ENCODE measurements at regions not wholly inside any gene's neighbourhood (a gene's known extent, or its start where the extent isn't known, plus 50 kb on each side); places are given as distances from the start of the nearest gene placed in this dataset.

DNA sequence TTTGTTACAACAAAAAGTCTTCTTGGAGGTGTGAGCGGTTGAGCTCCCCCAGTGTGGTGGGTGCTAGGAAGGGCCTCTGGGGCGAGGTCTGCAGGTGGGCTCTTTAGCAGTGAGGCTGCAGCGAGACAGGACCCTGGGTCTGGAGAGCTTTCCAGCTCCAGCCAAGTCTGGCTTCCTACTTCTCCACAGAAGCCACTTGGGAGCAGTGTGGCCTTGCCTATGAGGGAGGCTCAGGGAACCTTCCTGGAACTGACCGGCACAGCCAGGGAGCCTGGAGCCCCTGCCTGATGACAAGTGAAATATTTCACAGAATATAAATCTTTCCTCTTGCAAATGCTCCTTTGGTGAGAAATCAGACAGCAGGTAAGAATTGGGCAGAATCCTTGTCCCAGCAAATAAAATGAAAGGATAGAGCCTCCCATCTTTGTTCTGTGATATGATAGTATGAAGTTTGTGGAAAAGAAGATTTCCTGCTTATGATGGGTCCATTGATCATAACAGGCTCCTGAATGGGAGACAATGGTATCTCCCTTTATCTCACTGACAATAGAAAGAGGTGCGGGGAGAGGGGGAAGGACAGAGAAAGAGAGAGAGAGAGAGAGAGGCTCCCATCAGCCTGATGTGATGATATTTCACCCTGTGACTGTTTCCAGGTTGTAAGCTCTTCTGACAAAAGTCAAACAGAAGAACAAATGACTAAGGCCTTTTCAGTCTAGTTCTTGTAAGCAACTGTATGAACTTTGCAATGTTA lies 289.8 kb upstream of the SPRED2 start:
- no peak for DNase-seq

DNA sequence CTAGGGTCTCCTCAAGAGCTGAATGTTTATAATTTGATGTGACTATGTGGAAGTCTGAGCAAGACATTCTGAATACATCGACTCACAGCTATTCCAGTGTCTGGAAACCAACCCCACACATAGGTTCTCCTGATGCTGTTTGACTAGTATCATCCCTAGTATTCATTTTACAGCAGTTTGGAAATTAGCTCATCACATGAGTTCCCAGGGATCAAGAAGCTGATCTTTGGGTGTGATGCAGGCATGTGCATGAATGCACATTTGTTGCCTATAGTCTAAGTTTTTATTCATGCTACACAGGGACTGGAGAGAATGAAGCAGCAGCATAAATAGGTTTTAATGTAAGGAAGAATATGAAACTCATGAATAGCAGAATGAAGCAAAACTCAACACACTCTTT lies 284.3 kb upstream of the SPRED2 start:
- DNase-seq, result no peak

DNA sequence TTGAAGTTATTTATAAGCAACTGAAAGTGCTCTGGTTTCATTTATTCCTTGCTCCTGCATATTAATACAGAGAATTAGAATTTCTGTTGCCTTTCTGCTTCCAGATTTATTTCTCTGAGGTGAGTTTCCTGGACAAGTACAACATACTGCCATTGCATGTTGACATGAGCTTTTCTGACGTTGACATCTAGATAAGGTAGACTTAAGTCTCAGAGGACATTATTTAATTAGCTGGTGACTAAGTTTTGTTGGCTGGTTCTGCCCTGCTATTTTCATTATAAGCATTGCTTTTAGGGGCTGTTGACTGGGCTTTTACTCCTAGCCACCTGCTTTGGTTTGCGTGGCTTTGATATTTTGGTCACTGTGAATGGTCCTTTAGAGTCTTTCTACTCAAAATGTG lies 282.9 kb upstream of the SPRED2 start:
- no peak for DNase-seq

GRCh38 chr2:65714866-65715265 lies 282.5 kb upstream of the SPRED2 start:
- no peak for DNase-seq

DNA sequence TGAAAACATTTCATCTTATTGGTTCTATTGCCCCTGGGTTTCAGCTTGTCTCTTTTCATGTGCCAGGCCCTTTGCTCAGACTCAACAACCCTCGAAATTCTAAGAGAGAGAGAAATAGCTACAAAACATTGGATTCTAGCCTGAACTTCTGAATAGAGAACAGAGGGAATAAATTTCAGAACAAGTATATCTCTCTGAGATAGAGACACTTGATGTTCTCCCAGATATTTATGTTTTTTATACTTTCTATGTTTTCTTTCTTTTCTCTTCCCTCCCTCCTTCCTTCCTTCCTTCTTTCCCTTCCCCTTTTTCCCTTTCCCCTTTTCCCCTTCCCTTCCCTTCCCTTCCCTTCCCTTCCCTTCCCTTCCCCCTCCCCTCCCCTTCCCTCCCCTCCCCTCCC lies 279.5 kb upstream of the SPRED2 start:
- no peak for DNase-seq

DNA sequence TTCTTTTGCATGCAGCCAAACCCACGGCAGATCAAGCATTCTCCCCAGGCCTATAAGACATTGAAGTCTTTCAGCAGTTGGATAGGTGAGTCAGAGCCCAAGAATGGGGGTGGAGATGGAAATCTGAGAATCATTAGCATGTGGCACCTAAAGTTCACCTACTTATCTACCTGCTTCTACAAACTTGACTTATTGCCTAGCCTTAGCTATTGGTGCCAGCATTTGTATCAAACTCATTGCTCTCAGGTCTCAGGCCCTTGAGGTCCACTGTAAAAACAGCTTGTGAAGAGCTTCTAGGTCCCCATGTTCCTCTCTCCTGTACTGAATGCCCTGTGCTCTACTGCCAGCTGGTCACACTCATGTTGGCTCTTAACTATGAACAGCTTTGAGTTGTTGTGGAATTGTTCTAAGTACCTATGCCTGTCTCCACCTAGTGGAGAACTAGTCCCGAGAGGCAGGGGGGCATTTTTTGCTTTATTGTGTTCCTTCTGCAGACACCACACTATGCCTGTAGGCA lies 278.4 kb upstream of the SPRED2 start:
- no peak for DNase-seq

DNA sequence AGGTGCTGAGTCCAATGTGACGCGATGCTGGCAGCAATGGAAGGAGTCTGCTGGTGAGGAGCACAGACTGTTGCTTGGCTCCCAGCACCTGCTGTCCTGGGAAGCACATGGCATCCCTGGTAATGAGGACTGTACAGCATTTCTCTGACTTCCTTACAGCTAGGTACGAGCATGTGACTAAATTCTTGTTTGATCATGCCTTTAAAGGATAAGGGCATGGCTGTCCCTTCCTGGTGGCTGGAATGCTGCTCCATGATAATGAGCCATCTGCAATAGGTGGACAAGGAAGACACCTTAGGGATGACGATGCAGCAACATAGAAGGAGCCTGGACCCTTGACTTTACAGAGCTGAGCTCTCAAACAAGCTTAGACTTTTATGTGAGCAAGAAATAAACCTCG lies 278.0 kb upstream of the SPRED2 start:
- no peak for DNase-seq

GRCh38 chr2:65708086-65708485 lies 275.7 kb upstream of the SPRED2 start:
- no peak for DNase-seq

DNA sequence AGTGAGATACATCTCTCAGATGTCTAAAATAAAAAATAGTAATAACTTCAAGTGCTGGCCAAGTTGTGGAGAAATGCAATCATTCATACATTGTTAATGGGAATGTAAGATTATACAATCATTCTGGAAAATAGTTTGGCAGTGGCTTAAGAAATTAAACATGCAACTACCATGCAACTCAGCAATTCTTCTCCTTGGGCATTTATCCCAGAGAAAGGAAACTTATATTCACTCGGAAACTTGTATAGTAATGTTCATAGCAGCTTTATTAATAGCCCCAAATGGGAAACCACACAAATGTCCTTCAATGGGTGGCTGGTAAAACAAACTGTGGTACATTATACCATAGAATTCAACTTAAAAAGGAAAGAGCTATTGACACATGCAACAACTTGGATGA lies 274.0 kb upstream of the SPRED2 start:
- DNase-seq, result no peak

DNA sequence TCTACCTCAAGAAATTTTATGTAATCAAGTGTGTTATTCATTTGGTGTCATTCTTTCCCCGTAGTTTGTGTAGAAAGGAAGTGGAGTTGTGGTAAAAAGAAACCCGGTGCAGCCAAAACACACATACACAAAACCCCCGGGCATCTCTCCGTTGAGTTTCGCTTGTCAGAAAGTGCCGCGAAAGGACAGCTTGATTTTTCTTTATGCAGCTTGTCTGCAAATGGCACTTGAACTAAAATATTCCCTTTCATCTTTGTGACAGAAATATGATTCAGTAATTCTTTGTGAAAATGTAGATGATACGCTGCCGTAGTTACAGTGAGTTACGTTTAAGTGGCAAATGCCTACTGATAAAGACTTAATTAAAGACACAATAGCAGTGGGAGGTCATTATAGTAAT lies 268.8 kb upstream of the SPRED2 start:
- no peak for DNase-seq

- no peak for DNase-seq
Measured at GRCh38 chr2:65700720-65701119, 268.3 kb upstream of the SPRED2 start.

GRCh38 chr2:65700004-65700651 lies 267.7 kb upstream of the SPRED2 start:
- no peak for DNase-seq

DNA sequence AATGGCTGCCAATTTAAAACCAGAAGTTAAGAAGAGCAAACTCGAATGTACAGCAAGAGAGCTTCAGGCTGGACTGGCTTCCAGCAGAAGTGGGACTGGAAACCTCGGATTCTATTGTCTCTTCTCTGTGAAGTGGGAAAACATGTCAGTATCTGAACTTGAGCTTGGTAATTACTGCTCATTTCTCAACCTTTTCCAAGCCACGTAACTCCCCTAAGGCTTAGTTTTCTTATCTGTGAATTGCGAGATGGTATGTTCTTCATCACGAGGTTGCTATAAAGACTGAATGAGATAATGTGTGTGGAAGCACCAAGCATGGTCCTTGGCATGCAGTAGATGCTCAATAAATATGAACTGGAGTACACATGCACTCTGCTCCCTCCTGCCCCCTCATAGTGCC lies 259.4 kb upstream of the SPRED2 start:
- no peak for DNase-seq

- DNase-seq, result no peak
Measured at GRCh38 chr2:65688141-65688886, 255.9 kb upstream of the SPRED2 start.

GRCh38 chr2:65687614-65688013 lies 255.2 kb upstream of the SPRED2 start:
- no peak for DNase-seq

DNA sequence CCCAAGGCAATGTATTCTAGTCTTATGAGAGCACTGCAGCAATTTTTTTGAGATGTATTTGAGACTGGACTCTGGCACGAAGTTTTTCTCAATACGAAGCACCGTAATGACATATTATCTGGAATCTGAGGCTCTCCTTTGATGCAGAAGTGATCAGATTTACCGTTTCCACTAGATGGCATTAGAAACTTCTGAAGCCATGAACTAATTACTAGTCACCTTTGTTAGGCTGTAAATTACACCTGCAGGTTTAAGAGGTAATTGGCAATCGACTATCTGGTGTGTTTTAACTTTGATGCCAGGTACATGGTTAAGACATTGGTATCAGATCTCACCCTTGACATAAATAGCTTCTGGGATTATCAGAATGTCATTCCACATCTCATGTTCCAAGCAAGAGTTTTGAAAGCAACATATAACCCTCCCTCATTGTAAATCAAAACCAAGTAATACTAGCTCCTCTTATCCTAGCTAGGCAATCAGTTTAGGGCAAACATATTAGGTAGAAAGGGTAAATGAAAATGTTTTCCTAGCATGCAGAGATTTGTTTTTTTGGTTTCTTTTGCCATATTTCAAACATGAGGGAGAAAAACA lies 254.6 kb upstream of the SPRED2 start:
- DNase-seq, result no peak

DNA sequence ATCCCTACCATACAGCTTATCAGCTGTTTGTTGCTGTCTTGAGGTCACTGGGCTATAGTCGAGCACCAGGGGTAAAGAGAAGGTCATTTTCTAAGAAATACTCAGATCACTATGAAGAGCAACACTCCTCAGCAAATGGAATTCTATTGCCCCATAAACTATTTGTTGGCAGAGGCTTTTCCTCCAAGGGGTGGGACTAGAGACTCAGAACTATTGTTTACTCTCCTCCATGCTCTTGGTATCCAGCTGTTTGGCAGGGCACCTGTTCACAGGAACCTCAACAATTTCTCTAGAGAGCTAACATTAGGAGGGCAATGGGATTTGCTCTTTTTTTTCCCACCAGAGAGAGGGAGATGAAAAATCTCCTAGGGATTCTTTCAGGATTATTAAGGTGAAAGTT lies 249.1 kb upstream of the SPRED2 start:
- DNase-seq, result no peak

- no peak for DNase-seq
Measured at GRCh38 chr2:65678779-65679391, 246.5 kb upstream of the SPRED2 start.

DNA sequence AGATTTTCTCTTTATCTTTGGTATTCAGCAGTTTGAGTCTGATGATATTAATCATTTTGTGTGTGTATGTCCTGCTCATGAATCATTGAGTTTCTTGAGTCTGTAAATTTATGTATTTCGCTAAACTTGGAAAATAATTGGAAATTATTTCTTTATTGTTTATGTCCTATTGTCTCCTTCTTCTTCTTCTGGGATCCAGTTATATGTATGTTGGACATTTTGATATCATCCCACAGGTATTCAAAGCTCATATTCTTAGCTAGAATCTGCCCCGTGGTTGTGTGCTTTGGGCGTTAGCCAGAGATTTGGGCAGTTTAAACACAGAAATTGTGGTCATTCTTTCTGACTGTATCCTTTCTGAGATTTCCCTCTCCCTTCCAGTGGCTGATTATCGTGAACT lies 243.0 kb upstream of the SPRED2 start:
- DNase-seq, result no peak

DNA sequence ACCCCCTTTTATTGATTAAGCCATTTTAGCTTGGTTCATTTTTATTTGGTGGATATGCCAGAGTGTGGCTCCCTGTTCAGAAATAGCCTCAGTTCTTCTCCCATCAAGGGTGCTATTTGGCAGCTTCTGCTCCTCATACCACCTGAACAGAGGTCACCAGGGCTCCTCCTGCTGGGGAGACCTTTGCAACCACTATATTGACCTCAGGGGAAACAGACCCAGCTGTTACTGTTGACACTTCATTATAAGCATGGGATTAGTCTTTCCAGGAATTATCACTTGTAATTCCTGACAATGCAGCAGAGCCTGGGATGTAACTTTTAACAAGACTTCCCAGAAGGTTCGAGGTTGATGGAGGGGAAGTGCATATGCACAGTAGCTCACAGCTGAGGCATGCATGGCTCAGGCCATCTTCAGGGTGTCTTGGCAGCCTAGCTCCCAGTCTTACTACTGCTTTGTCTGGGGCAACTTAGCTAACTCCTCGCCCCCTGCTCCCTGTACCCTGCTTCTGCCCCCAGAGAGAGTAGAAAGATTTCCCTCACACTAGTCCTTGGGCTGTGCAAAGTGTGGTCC lies 239.4 kb upstream of the SPRED2 start:
- DNase-seq, result no peak

DNA sequence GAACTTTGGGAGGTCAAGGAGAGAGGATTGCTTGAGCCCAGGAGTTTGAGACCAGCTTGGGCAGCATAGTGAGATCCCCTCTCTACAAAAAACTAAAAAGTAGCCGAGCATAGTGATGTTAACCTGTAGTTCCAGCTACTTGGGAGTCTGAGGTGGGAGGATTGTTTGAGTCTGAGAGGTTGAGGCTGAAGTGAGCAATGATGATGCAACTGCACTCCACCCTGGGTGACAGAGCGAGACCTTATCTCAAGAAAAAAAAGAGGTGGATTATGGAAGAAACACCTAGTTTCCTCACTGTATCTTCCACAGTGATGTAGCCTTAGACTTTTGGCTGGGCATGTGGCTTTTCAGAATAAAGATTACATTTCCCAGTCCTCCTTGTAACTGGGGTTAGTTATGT lies 237.2 kb upstream of the SPRED2 start:
- no peak for DNase-seq

- DNase-seq, result no peak
Measured at GRCh38 chr2:65668744-65669143, 236.3 kb upstream of the SPRED2 start.

Measured in hematopoietic multipotent progenitor cell treated with erythropoietin and hydrocortisone succinate and interleukin-3 and kit ligand, for 8 days (in vitro differentiated cells).